NT2/D1 (cell line): ENCODE measurements at regions not wholly inside any gene's neighbourhood (a gene's known extent, or its start where the extent isn't known, plus 50 kb on each side); places are given as distances from the start of the nearest gene placed in this dataset.
A peak's percentile ranks its signal among the peaks of the same experiment; 100 is the strongest.
"Not testable (repeated sequence)": the region's sequence is repeated elsewhere in the genome, so short reads cannot be mapped to it uniquely, and the experiment has no call there.

Experiments
- DNase-seq: peaks from one replicate; pipeline ENCODE4 v3.0.0-alpha.2; 2011; ENCODE audit warnings: low read depth, low spot score
- H3K27me3 ChIP-seq: 2 replicates; pipeline ENCODE4 v1.6.0; 2011; ENCODE audit warnings: mild to moderate bottlenecking; ENCODE audit not compliant: insufficient read length, insufficient read depth
- H3K36me3 ChIP-seq: 2 replicates; pipeline ENCODE4 v1.6.1; 2011; ENCODE audit warnings: mild to moderate bottlenecking, low read length, mixed read lengths; ENCODE audit not compliant: insufficient read depth, insufficient read length
- H3K4me1 ChIP-seq: 2 replicates; pipeline ENCODE4 v1.5.1; 2011; ENCODE audit not compliant: insufficient read depth, insufficient read length
- H3K4me3 ChIP-seq: 2 replicates; pipeline ENCODE4 v1.5.1; 2011; ENCODE audit warnings: low read depth; ENCODE audit not compliant: insufficient read length
- H3K9ac ChIP-seq: 2 replicates; pipeline ENCODE4 v1.6.0; 2011; ENCODE audit warnings: low read depth; ENCODE audit not compliant: insufficient read length
- H3K9me3 ChIP-seq: 2 replicates; pipeline ENCODE4 v1.5.1; 2011; ENCODE audit warnings: mild to moderate bottlenecking, low read length; ENCODE audit not compliant: insufficient read depth
- SUZ12 ChIP-seq: IDR thresholded peaks from 2 replicates; pipeline ENCODE4 v1.6.1; 2011; ENCODE audit not compliant: insufficient read length, insufficient read depth; ENCODE audit errors: extremely low read depth
- YY1 ChIP-seq: IDR thresholded peaks from 2 replicates; pipeline ENCODE4 v1.6.1; 2011; ENCODE audit not compliant: insufficient read length, insufficient read depth
- ZNF274 ChIP-seq: IDR thresholded peaks from 2 replicates; pipeline ENCODE4 v1.6.1; 2011; ENCODE audit warnings: mild to moderate bottlenecking, low read depth, low read length

- Histone ChIP-seq H3K4me3 (no peak overlapping the region), H3K27me3 (peaks cover 36% of the 10 kb centered on the region), H3K9me3 (no peaks in the 10 kb centered on the region), H3K4me1 (no peaks in the 10 kb centered on the region), H3K9ac (no peak overlapping the region), H3K36me3 (no peaks in the 10 kb centered on the region)
- DNase-seq = no peak
- TF ChIP-seq ZNF274 (no peak), SUZ12 (no peak), YY1 (no peak)
Measured at GRCh38 chr10:83754857-83755256, 384.5 kb upstream of the GHITM start.

GRCh38 chr10:83760142-83760541, 379.2 kb upstream of the GHITM start:
- Histone ChIP-seq H3K4me1 (no peaks in the 10 kb centered on the region), H3K4me3 (no peak overlapping the region), H3K9ac (no peak overlapping the region), H3K27me3 (peaks cover 76% of the 10 kb centered on the region), H3K9me3 (peaks cover 12% of the 10 kb centered on the region; the same call in 1 of the 2 replicates), H3K36me3 (no peaks in the 10 kb centered on the region)
- no peak for TF ChIP-seq SUZ12
- no peak for TF ChIP-seq ZNF274
- no peak for TF ChIP-seq YY1
- peak; percentile 66 for DNase-seq

GRCh38 chr10:83764666-83765065, 374.6 kb upstream of the GHITM start:
- TF ChIP-seq ZNF274 (no peak), YY1 (no peak), SUZ12 (no peak)
- Histone ChIP-seq H3K27me3 (peaks cover 44% of the 10 kb centered on the region), H3K9ac (no peak overlapping the region), H3K4me3 (no peak overlapping the region), H3K9me3 (peaks cover 12% of the 10 kb centered on the region; the same call in 1 of the 2 replicates), H3K4me1 (no peaks in the 10 kb centered on the region), H3K36me3 (no peaks in the 10 kb centered on the region)
- no peak for DNase-seq

- Histone ChIP-seq H3K9ac (no peak overlapping the region), H3K36me3 (no peaks in the 10 kb centered on the region), H3K27me3 (peaks cover 41% of the 10 kb centered on the region), H3K4me1 (no peaks in the 10 kb centered on the region), H3K9me3 (peaks cover 12% of the 10 kb centered on the region; the same call in 1 of the 2 replicates), H3K4me3 (no peak overlapping the region)
- TF ChIP-seq SUZ12 (no peak), YY1 (no peak), ZNF274 (no peak)
- DNase-seq = no peak
Measured at GRCh38 chr10:83765731-83766130, 373.6 kb upstream of the GHITM start.

GRCh38 chr10:83769281-83769820, 370.0 kb upstream of the GHITM start:
- TF ChIP-seq SUZ12 = no peak
- TF ChIP-seq YY1 = no peak
- no peak for TF ChIP-seq ZNF274
- H3K4me1 ChIP-seq = no peaks in the 10 kb centered on the region
- H3K9me3 ChIP-seq = peaks cover 7% of the 10 kb centered on the region; the same call in 1 of the 2 replicates
- no peak overlapping the region for H3K9ac ChIP-seq
- DNase-seq = no peak
- peaks cover 5% of the 10 kb centered on the region for H3K27me3 ChIP-seq
- H3K4me3 ChIP-seq = no peak overlapping the region
- no peaks in the 10 kb centered on the region for H3K36me3 ChIP-seq

- H3K27me3 ChIP-seq, H3K9me3 ChIP-seq, H3K9ac ChIP-seq, DNase-seq, H3K4me1 ChIP-seq, H3K36me3 ChIP-seq: not testable (repeated sequence)
- peak overlapping the region; percentile 43 for H3K4me3 ChIP-seq
Measured at GRCh38 chr10:83786701-83787100, 352.6 kb upstream of the GHITM start.

GRCh38 chr10:83801983-83802382, 337.3 kb upstream of the GHITM start:
- Histone ChIP-seq H3K9me3 (no peaks in the 10 kb centered on the region), H3K36me3 (no peaks in the 10 kb centered on the region), H3K27me3 (no peaks in the 10 kb centered on the region), H3K9ac (no peak overlapping the region), H3K4me3 (no peak overlapping the region), H3K4me1 (no peaks in the 10 kb centered on the region)
- TF ChIP-seq ZNF274 (no peak), YY1 (no peak), SUZ12 (no peak)
- no peak for DNase-seq

- no peaks in the 10 kb centered on the region for H3K4me1 ChIP-seq
- no peak for TF ChIP-seq ZNF274
- no peak for TF ChIP-seq YY1
- no peak for TF ChIP-seq SUZ12
- no peaks in the 10 kb centered on the region for H3K9me3 ChIP-seq
- no peak for DNase-seq
- no peak overlapping the region for H3K9ac ChIP-seq
- no peaks in the 10 kb centered on the region for H3K36me3 ChIP-seq
- H3K4me3 ChIP-seq = no peak overlapping the region
- no peaks in the 10 kb centered on the region for H3K27me3 ChIP-seq
Measured at GRCh38 chr10:83806717-83807116, 332.6 kb upstream of the GHITM start.
